ENCODE measurements at regions not wholly inside any gene's neighbourhood (a gene's known extent, or its start where the extent isn't known, plus 50 kb on each side); places are given as distances from the start of the nearest gene placed in this dataset.

DNA sequence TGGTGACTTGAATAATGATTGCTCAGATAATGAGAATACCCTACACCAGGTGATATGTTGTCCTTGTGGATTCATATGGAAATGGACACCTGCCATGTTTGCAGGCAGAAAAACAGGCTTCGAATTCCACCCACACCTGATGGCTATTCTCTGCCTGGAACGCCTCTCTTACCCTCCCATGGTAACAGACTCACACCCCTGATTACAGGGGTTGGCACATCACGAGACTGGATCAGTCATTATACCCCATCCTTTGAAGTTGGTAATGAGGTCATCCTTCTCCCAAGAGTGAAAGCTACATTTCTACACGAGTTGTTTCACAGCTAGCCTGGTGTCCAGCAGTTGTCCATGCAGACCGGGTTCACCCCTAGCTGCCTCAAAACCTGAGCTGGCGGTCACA is 71.4 kb upstream of the MBOAT2 start:
- H3K27ac ChIP-seq (ENCODE audit: low read length): no peak overlapping the region
- no peaks in the 10 kb centered on the region for H3K27me3 ChIP-seq (ENCODE audit: low read length)
- no peaks in the 10 kb centered on the region for H3K36me3 ChIP-seq (ENCODE audit: low read depth, low read length)
- H3K79me2 ChIP-seq (ENCODE audit: low read length): no peaks in the 10 kb centered on the region
- no peak overlapping the region for H3K9ac ChIP-seq (ENCODE audit: low read length)
- CTCF ChIA-PET: no interaction called here
- H3K4me1 ChIP-seq (ENCODE audit: insufficient read depth, low read length): peaks cover 37% of the 10 kb centered on the region
- no peaks in the 10 kb centered on the region for H3F3A ChIP-seq (ENCODE audit: low read length, unreplicated experiment)
- H3K9me3 ChIP-seq (ENCODE audit: low read length): no peaks in the 10 kb centered on the region
- intact Hi-C loops (cut with micrococcal nuclease): loop anchor here (5.0 kb wide), 1 partner anchor 203 kb away; no protein-coding TSS in a partner anchor
- ATAC-seq: no peak
- TF ChIP-seq EZH2 (IDR thresholded peaks at IDR 0.05; ENCODE audit: low read length, unreplicated experiment): no peak
- TF ChIP-seq EZH2phosphoT487 (IDR thresholded peaks at IDR 0.05; ENCODE audit: borderline replicate concordance, low read length): no peak
- TF ChIP-seq CTCF (conservative IDR thresholded peaks at IDR 0.05; ENCODE audit: low read depth, low read length): no peak
- no peaks in the 10 kb centered on the region for H3K9me2 ChIP-seq (replicated peaks; ENCODE audit: low read length)
- no peak overlapping the region for H3K4me3 ChIP-seq (ENCODE audit: low read length)
- no peak for DNase-seq
- POLR2A ChIA-PET (ENCODE audit: unreplicated experiment): no interaction called here
- H3K4me2 ChIP-seq (ENCODE audit: low read length): no peak overlapping the region
- H4K20me1 ChIP-seq (ENCODE audit: low read length): no peaks in the 10 kb centered on the region
- BruUV-seq (replicated peaks): no TSS peak
- no peak overlapping the region for H2AFZ ChIP-seq (ENCODE audit: low read length)

- DNase-seq (peak; percentile 94), ATAC-seq (peak; percentile 72)
- H3K27ac ChIP-seq (ENCODE audit: low read length): peak overlapping the region; percentile 92
Observed at GRCh38 chr2:9071584-9072124, 68.2 kb upstream of the MBOAT2 start.

More at GRCh38 chr2:9071584-9072124, 68.2 kb upstream of the MBOAT2 start:
- no peaks in the 10 kb centered on the region for H4K20me1 ChIP-seq (ENCODE audit: low read length)
- H3K4me3 ChIP-seq (ENCODE audit: low read length): no peak overlapping the region
- no TSS peak for BruUV-seq (replicated peaks)
- ChIA-PET POLR2A (ENCODE audit: unreplicated experiment) (interaction anchor here (0.6 to 1.0 kb wide), 3 partner anchors 32 to 110 kb away, joined by 3 to 4 read pairs (median 4); partner anchors contain the start of gene MBOAT2), CTCF (interaction anchor here (0.5 kb wide), 1 partner anchor 68 kb away, joined by 5 read pairs; no protein-coding TSS in a partner anchor)
- H3K27me3 ChIP-seq (ENCODE audit: low read length): no peaks in the 10 kb centered on the region
- no peaks in the 10 kb centered on the region for H3F3A ChIP-seq (ENCODE audit: low read length, unreplicated experiment)
- no peaks in the 10 kb centered on the region for H3K9me2 ChIP-seq (replicated peaks; ENCODE audit: low read length)
- no peaks in the 10 kb centered on the region for H3K36me3 ChIP-seq (ENCODE audit: low read depth, low read length)
- peak overlapping the region; percentile 70 for H3K9ac ChIP-seq (ENCODE audit: low read length)
- no peak overlapping the region for H2AFZ ChIP-seq (ENCODE audit: low read length)
- peak overlapping the region; percentile 48 for H3K4me2 ChIP-seq (ENCODE audit: low read length)
- H3K79me2 ChIP-seq (ENCODE audit: low read length): no peaks in the 10 kb centered on the region
- no peaks in the 10 kb centered on the region for H3K9me3 ChIP-seq (ENCODE audit: low read length)
- H3K4me1 ChIP-seq (ENCODE audit: insufficient read depth, low read length): peaks cover 37% of the 10 kb centered on the region
- TF ChIP-seq EZH2 (IDR thresholded peaks at IDR 0.05; ENCODE audit: low read length, unreplicated experiment): no peak
- TF ChIP-seq CTCF (conservative IDR thresholded peaks at IDR 0.05; ENCODE audit: low read depth, low read length): no peak
- no peak for TF ChIP-seq EZH2phosphoT487 (IDR thresholded peaks at IDR 0.05; ENCODE audit: borderline replicate concordance, low read length)
- intact Hi-C loops (cut with micrococcal nuclease): loop anchor here (1.0 to 5.0 kb wide), 3 partner anchors 41 to 199 kb away; no protein-coding TSS in a partner anchor

Measured in PC-3 (cell line).